NCI-H748 (cell line): ENCODE measurements at regions not wholly inside any gene's neighbourhood (a gene's known extent, or its start where the extent isn't known, plus 50 kb on each side); places are given as distances from the start of the nearest gene placed in this dataset.

Source experiments
- DNase-seq: peaks from one replicate; lab custom pipeline; 2025; ENCODE audit not compliant: unreplicated experiment; lab: John Stamatoyannopoulos, UW

- no peak for DNase-seq
Measured at GRCh38 chr9:108724122-108724521, 131.7 kb downstream of the ACTL7B start.

- DNase-seq = no peak
Measured at GRCh38 chr9:108722396-108722795, 133.4 kb downstream of the ACTL7B start.

DNA sequence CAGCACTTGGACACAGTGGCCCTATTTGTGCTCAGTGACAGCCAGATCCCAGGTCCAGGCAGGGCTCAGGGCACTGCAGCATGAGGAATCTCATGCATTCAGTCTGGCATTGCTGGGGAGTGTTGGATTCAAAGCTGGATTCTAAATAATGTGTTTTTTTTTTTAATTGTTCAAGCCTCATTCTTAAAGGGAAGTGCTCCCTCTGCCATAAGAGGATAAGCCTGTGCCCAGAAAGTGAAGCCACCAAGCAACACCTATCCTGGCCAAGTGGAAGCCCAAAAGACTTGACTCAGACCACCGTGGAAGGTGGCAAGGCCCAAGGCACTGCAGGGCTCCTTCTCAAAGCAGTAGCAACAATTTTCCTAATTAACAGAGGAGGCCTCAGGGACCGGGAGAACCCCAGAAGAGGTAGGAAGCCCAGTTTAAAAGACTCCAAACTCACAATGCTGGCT is 135.6 kb downstream of the ACTL7B start:
- DNase-seq = no peak

- no peak for DNase-seq
Measured at GRCh38 chr9:108710424-108710823, 145.4 kb downstream of the ACTL7B start.

DNA sequence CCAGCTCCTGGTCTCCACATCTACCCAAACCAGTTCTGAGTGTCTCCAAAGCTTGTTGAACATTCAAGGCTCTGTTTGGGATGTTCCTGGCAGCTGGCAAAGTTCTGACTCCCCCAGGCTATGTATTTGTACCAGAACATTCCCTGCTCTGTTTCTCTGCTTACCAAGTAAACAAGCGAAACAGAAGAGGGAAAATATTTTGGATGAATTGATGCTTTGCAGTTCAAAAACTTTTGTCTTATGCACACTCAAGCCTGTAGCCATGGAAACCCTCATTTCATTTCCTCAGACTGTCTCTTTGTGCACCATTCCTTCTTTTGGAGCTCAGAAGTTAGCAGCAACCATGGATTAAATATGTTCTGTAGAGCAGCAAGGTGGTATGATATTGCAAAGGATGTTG is 145.8 kb downstream of the ACTL7B start:
- DNase-seq = no peak

DNA sequence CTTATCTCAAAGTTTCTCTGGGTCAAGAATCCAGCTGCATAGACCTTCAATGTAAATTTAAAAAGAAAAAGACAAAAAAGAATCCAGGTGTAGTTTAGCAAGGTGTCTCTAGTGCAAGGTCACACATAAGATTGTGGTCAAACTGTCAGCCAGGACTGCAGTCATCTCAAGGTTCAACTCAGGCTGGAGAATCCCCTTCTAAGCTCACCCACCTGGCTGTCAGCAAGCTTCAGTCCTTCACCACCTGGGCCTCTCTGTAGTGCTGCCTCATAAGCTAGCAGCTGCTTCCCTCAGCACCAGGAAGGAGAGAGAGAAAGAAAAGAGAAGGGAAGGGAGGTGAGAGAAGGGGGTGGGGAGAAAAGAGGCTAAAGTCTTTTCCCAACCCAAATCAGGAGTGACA is 146.7 kb downstream of the ACTL7B start:
- DNase-seq = no peak

DNA sequence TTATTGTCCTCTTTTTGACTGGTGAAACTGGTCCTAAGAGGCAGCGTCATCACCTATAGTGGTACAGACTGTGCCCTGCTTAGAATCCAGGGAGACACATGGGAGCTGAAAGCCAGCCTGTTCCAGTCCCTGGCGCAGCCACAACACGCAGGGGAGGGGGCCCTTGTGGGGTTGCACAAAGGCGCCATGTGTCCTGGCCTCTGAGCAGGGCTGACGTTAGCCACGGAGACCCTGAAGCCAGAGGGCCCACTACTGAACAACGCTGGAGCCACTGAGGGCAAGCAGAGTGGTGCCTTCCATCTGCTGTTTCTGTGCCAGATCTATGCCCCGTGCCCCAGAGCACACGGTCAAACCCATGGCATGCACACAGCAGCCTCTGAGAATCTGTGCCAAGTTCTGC is 147.3 kb downstream of the ACTL7B start:
- DNase-seq = no peak

DNA sequence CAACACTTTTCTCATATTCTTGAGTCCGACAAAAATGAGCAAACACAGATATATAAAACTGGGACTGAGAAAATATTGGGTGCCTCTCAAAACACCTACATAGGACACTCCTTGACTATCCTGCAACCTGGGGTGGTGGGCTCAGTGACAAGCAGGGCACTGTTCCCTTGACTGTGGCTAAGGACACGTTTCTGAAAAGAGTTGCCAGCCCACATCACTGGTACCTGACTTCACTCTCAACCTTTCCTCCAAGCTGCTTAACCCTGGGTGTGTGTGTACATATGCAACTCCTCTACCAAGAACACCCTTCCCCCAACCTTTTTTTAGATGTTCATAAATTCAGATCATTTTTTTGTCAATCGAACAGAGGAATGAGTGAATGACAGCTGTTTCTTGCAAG is 148.7 kb downstream of the ACTL7B start:
- no peak for DNase-seq

- DNase-seq = no peak
Measured at GRCh38 chr9:108704156-108704852, 151.5 kb downstream of the ACTL7B start.

DNA sequence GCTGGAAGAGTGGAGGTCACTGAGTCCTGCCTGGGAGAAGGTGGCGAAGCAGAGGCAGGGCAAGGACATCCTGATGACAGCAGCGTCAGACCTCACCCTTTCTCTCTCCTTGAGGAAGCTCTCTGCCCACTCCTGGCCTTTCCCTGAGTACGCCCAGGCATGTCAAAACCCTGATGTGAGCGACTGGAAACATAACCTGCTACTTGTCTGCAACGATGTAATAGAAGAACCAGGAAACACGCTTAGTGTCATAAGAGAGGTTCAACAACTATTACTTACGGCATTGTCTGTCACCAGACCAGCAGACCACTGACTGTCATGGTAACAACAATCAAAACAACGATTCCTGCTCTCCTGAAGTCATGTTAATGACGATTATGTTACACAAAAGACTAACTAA is 152.4 kb downstream of the ACTL7B start:
- peak; percentile 90 for DNase-seq

GRCh38 chr9:108702681-108703080 is 153.1 kb downstream of the ACTL7B start:
- DNase-seq = no peak

GRCh38 chr9:108698801-108699200 is 157.0 kb downstream of the ACTL7B start:
- DNase-seq = no peak

DNA sequence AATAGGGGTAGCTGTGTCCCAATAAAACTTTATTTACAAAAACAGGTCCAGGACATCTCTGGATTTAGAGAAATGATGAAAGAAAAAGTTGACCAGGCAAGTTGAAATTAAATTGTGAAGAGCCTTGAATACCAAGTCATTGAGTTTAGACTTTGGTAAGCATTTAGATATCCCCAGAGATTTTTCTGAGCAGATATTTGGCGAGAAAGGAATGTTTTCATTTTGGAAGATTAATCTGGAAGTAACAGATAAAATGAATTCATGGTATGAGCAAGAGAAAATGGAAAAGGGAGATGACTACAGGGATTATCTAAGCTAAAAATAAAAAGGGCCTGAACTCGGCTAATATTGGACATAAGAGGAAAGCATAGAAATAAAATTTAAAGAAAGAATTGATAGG is 157.6 kb downstream of the ACTL7B start:
- DNase-seq = no peak

- peak; percentile 85 for DNase-seq
Measured at GRCh38 chr9:108696156-108696555, 159.6 kb downstream of the ACTL7B start.

- no peak for DNase-seq
Measured at GRCh38 chr9:108694170-108694569, 161.6 kb downstream of the ACTL7B start.

- DNase-seq = peak; percentile 31
Measured at GRCh38 chr9:108691614-108692013, 164.2 kb downstream of the ACTL7B start.

GRCh38 chr9:108688676-108689075 is 167.1 kb downstream of the ACTL7B start:
- no peak for DNase-seq

GRCh38 chr9:108688051-108688450 is 167.7 kb downstream of the ACTL7B start:
- no peak for DNase-seq

GRCh38 chr9:108687006-108687987 is 168.5 kb downstream of the ACTL7B start:
- peak; percentile 79 for DNase-seq

DNA sequence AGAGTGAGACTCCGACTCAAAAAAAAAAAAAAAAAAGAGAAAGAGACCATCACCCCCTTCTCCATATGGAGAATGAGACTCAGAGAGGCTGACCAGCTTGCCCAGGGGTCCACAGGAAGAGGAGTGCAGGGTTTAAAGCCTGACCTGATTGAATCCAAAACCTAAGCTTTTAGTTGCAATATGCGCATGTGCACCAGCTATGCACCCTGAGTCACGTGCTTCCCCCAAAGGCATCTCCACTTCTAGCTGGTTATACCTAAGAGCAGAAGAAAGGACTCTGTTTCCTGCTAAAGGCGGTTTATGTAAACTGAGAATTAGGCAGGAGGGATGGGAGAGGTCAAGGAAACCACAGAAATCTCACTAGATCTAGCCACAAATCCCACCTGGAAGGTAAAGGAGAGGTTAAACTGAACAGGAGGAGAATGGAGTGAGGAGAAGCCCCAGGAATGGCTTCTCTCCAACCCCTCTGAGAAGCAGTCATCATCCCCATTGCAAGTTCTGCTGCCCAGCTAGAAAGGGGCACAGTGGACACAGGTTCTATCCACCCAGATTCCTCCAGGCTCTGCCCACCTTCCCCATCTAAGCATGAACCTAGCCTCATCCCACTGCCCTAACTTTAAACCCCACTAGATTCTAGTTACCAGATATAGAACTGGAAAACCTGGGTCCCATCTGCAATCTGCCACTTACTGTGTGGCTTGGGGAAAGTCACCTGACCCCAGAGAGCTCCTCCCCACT is 171.3 kb downstream of the ACTL7B start:
- no peak for DNase-seq

DNA sequence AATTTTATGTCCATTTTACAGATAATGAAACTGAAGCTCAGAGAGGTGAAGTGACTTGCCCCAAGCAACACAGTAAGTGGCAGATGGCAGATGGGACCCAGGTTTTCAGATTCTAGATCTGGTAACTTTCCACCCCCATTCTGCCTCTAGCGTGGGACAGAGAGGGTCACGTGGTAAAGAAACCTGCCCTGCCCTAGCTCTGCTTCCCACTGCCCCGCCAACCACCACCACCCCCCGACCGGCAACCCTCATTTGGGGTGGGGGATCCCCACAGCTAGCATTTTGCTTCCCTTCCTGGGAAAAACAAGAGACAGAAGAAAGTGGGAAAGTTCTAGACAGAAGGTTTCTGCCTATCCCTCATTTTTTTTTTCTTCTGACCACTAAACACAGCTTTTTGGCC is 172.5 kb downstream of the ACTL7B start:
- no peak for DNase-seq
